ENCODE measurements at regions not wholly inside any gene's neighbourhood (a gene's known extent, or its start where the extent isn't known, plus 50 kb on each side); places are given as distances from the start of the nearest gene placed in this dataset.
A peak's percentile ranks its signal among the peaks of the same experiment; 100 is the strongest.

GRCh38 chr5:15304066-15304731 is 195.8 kb upstream of the FBXL7 start:
- H3K4me3 ChIP-seq (ENCODE audit: low read depth, low read length) = no peak overlapping the region
- no peak for DNase-seq (ENCODE audit: low read depth)
- no peak for TF ChIP-seq CTCF (IDR thresholded peaks at IDR 0.05; ENCODE audit: control insufficient read depth, extremely low read depth, insufficient read depth)

GRCh38 chr5:15300141-15300540 is 199.8 kb upstream of the FBXL7 start:
- H3K4me3 ChIP-seq (ENCODE audit: low read depth, low read length) = no peak overlapping the region
- no peak for TF ChIP-seq CTCF (IDR thresholded peaks at IDR 0.05; ENCODE audit: control insufficient read depth, extremely low read depth, insufficient read depth)
- DNase-seq (ENCODE audit: low read depth) = no peak

- DNase-seq (ENCODE audit: low read depth) = no peak
- no peak overlapping the region for H3K4me3 ChIP-seq (ENCODE audit: low read depth, low read length)
- TF ChIP-seq CTCF (IDR thresholded peaks at IDR 0.05; ENCODE audit: control insufficient read depth, extremely low read depth, insufficient read depth) = peak; percentile 47
Observed at GRCh38 chr5:15290953-15291352, 209.0 kb upstream of the FBXL7 start.

- DNase-seq (ENCODE audit: low read depth) = no peak
- TF ChIP-seq CTCF (IDR thresholded peaks at IDR 0.05; ENCODE audit: control insufficient read depth, extremely low read depth, insufficient read depth) = peak; percentile 57
- H3K4me3 ChIP-seq (ENCODE audit: low read depth, low read length) = no peak overlapping the region
Observed at GRCh38 chr5:15286650-15287049, 213.3 kb upstream of the FBXL7 start.

GRCh38 chr5:15285901-15286583 is 213.9 kb upstream of the FBXL7 start:
- TF ChIP-seq CTCF (IDR thresholded peaks at IDR 0.05; ENCODE audit: control insufficient read depth, extremely low read depth, insufficient read depth) = no peak
- no peak overlapping the region for H3K4me3 ChIP-seq (ENCODE audit: low read depth, low read length)
- DNase-seq (ENCODE audit: low read depth) = no peak

GRCh38 chr5:15284706-15285105 is 215.3 kb upstream of the FBXL7 start:
- H3K4me3 ChIP-seq (ENCODE audit: low read depth, low read length) = no peak overlapping the region
- no peak for TF ChIP-seq CTCF (IDR thresholded peaks at IDR 0.05; ENCODE audit: control insufficient read depth, extremely low read depth, insufficient read depth)
- DNase-seq (ENCODE audit: low read depth) = no peak
